SH-SY5Y (cell line): ENCODE measurements at regions not wholly inside any gene's neighbourhood (a gene's known extent, or its start where the extent isn't known, plus 50 kb on each side); places are given as distances from the start of the nearest gene placed in this dataset.

Source experiments
- GATA2 ChIP-seq: IDR thresholded peaks from 2 replicates; pipeline ENCODE4 v1.6.1; 2011; ENCODE audit warnings: mild to moderate bottlenecking, low read depth, low read length
- GATA3 ChIP-seq: IDR thresholded peaks from 2 replicates; pipeline ENCODE4 v1.6.1; 2011; ENCODE audit warnings: low read depth, mild to moderate bottlenecking, low read length, moderate library complexity

DNA sequence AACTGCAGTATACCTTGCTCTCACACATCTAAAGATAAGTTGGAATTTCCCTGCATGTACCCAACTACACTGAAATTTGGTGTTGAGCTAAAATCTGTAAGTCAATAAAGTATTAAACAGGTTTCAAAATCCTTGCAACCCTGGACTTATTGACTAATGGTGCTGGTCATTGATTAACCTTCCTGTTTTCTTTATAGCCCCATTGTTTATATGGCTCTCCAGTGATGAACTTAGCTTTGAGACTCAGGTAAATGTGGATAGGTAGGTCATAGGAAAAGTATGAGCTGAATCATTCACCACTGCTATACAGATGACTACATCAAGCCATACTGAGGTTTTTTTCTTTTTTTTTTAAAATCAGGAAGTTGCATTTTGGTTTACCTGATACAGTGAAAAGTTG is 132.7 kb downstream of the FAT3 start:
- no peak for TF ChIP-seq GATA3
- TF ChIP-seq GATA2, result no peak
